ENCODE measurements at regions not wholly inside any gene's neighbourhood (a gene's known extent, or its start where the extent isn't known, plus 50 kb on each side); places are given as distances from the start of the nearest gene placed in this dataset.
"Not testable (repeated sequence)": the region's sequence is repeated elsewhere in the genome, so short reads cannot be mapped to it uniquely, and the experiment has no call there.

DNA sequence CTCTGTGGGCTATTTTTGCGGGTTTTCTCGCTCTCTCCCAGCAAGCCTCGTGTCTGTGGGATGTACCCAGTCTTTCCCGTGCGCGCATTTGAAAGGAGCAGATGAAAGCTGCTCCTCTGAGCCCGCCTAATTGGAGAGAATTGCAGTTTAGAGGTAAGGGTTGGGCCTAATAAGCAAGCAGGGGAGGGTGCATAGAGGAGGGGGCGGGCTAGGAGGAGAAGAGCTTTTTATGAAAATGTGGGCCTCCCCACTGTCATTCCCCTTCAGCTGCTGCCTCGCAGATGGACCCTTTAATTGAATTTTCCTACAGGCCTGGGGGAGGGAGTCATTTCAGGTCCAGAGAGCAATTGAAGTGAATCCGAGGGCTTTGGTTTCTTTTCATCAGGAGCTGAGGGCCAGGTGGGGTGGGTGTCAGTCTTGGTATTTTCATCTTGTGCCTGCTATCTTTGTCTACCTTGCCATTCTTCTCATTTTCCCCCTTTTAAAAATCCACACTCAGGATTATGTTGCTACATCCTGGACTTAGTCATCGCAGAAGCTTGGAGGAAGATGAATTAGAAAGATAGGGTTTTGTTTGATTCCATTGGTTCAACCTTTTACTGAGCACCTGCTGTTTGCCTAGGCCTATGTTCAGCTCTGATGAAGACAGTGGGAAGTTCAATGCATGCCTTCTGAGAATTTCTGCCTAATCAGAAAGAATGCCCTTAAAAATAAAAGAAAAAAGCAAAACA is 423.4 kb downstream of the CD83 start:
- FAIRE-seq, result no peak

DNA sequence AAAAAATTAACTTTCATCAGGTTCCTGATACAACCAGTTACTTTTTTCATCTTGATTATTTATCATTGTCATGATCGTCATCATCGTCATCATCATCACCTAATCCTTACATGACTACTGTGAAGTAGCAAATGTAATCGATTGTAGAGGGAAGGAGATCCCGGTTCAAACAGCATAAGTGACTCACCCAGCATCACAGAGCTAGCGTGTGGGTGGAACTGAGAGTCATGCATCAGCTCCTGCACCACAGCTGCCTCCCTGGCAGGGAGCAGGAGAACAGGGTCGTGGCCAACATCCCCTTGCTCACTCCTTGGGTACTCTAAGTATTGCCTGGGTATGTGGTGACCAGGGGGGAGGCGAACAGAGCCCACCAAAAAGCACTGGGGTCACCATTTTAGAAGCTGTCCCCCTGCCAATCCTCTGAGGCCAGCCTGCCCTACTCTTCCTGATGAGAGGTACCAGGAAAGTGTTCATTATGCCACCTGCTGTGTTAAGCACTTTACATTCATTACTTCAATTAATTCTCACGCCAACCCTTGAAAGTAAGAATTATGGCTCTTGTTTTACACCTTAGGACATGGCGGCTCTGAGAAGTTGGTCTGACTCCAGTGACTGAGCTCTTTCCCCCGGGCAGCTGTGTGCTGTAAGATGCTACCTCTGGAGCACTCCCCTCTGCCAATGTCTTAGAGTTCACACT is 425.2 kb downstream of the CD83 start:
- FAIRE-seq, result no peak

DNA sequence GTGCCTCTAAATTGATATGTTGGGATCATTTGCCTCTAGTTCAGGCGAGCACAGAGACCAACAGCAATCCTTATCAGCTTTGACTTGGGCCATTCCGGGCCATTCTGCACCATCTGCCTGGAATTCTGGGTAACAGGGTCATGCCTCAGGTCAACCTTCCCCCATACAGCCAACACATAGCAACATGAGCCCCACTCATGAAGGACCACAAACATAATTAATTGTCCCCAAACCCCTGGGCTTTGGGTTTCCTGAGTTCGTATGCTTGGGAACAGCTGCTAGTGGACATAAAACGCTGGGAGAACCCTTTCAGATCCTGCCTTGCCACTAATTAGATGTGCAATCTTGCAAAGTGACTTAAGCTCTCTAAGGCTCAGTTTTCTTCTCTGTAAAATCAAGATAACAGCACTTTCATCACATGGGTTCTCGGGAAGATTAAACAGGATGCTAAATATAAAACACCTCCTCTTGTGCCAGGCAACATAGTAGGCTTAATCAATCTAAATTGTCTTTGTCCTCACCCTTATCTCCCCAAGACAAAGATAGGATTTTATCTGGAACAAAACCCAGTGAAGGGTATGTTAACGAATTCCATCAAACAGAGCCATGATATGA is 426.5 kb downstream of the CD83 start:
- no peak for FAIRE-seq

DNA sequence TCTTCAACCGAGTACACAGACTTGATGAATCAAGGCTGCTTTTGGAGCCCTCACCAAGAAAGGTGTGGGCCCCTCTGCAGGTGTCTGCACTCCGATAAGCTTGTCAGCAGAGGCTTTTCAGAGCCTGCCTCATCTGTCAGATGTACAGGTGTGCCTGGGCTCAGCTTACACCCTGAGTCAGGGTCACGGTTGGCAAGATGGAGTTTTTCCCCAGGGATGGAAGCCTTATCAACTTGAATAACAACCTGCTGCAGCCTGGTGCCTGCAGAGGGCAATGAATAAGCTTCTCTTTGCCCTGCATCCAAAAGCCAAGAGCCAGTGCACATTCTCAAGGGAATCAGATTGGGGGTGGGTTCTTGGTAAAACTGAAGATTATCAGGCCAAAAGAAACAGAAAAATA is 427.1 kb downstream of the CD83 start:
- no peak for FAIRE-seq

DNA sequence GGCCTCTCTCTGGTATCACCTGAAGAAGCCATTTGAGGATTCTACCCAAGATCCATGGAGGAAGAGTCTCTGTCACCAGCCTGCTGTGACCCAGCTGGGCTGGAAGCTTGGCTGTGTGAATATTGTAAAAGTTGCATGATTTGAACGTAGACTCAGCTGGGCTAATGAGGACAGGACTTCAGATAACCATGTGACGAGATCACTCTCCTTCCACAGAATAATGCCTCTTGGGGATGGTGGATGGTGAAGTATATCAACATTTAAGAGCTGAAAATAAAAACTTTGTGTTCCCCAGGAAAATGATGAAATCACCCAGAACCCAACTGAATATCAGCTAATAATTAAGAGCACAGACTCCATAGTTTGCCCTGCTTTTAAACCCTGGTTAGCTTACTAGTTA is 427.9 kb downstream of the CD83 start:
- no peak for FAIRE-seq

DNA sequence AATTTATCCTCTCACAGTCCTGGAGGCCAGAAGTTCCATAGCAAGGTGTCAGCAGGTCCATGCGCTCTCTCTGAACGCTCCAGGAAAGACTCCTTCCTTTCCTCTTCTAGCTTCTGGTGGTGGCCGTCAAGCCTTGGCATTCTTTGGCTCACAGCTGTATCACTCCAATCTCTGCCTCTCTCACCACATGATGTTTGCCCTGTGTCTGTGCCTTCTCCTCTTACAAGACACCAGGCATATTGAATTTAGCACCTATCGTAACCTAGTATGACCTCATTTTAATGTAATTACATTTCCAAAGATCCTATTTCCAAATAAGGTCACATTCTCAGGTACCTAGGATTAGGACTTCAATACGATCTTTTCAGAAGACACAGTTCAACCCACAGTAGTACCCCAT is 428.5 kb downstream of the CD83 start:
- no peak for FAIRE-seq

DNA sequence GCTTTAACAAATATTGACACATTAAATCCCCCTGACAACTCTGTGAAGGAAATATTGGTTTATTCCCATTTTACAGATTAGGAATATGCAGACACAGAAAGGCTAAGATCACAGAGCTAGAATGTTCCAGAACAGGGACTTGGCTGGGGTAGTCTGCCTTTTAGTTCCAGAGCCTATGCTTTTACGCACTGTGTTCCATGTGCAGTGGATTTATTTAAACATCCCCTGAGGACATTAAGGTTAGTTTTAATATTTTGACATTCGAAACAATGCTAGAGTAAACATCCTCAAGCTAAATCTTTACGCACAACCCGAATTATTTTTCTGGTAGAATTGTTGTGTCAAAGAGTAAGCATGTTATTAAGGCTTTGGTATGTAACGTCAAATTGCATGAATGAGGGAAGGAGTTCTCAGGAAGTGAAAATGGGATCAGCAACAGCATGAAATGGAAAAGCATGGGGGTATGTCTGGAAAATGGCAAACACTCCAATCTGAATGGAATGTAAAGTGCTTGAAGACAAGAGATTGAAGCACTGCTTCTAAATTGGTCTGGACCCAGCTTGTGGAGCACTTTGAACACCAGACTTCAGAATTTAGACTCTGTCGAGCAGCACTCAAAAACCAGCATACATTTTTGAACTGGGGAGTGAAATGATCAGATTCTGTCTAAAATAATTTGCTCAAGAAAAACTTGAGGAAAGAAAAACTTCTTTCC is 429.9 kb downstream of the CD83 start:
- FAIRE-seq, result no peak

DNA sequence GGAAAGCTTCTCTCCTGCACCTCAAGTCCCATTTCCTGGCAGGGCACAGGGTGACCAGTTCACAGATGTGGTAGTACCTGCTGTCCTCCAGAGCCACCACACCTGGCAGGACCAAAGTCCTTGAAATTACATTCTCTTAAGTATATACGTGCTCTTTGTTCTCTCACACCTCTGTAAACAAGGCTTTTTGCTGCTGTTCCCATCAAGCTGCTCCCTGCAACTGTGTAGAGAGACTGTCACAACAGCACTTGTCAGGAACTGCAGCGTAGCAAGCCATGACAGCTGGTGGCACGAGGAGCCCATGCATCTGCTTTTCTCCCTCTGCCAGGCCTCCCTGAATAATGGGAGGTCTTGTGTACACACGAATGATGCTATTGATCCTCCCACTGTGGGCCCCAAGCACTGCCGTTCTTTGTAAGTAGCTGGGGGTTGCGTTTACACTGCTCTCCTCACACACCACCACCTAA is 431.8 kb downstream of the CD83 start:
- FAIRE-seq, result no peak

DNA sequence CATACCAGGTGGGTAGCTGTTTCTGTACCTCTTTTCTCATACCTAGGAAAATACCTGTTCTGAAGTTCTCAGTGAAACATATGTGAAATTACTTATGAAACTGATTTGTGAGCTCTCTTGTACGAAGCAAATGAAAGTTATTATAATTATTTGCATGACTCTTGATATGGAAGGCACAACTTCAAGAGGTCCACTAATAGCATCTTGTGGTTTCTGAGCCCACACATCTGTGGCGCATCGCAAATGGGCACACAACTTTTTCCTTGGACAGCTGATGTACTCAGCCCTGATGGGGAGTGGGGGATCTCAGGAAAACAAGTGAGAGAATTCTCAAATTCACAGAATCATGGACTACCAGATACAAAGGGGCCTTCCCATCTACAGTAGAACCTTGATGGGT is 432.3 kb downstream of the CD83 start:
- no peak for FAIRE-seq

DNA sequence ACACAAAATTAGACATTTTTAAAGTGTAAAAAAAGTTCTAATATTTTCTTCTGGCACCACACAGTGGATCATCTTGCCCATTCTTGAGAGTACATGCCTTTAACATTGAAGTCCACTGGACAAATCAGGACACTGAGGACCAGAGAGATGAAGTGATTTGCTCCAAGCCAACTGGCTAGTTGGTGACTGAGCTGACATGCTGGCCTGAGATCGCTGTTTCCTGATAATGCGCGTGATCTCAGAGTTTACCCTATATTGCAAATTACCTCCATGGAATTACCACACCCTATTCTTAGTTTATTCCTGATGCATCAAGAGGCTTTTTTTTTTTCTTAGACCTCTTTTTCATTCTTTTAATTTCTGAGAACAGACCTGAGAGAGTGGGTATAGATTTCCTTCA is 432.8 kb downstream of the CD83 start:
- no peak for FAIRE-seq

DNA sequence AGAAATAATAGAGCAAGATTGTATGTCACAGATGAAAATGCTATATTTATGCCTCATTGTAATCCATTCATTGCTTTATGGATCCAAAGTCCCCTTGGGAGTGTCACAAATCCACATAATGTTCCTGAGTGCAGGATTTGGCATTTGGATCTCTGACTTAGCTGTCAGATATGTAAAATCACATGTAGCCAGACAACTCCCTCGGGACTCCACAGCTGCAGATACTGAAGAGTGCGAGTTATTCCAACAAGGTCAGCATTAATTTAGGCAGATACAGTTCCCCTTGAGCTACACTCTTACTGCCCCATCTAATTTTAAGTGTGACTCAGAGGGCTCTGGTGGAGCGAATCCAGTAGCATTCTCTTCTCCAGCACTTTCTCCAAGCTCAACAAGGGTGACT is 433.2 kb downstream of the CD83 start:
- no peak for FAIRE-seq

DNA sequence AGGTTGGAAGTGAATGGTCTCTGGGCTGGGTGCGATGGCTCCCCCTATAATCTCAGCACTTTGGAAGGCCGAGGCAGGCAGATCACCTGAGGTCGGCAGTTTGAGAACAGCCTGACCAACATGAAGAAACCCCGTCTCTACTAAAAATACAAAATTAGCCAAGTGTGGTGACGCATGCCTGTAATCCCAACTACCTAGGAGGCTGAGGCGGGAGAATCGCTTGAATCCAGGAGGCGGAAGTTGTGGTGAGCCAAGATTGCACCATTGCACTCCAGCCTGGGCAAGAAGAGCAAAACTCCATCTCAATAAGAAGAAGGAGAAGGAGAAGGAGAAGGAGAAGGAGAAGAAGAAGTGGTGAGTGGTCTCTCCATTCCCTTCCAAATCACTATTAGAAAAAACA is 434.0 kb downstream of the CD83 start:
- not testable (repeated sequence) for FAIRE-seq

DNA sequence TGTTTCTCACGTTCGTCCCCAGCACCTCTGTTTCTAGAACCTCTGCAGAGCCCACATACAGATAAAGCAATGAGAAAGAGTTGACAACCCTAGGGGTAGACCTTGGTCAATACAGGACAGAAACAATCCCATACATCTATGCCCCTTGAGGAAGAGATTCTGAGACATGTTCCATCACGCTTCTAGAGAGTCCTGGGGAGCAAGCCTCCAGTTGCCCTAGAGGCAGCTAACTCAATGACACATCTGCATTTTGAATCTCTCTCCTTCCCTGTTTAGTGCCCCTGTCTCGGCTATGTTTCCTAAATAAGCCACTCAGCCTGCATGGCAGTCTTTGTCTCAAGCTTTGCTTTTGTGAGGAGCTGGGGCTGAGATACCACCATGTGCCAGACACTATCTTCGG is 435.3 kb downstream of the CD83 start:
- FAIRE-seq, result no peak

DNA sequence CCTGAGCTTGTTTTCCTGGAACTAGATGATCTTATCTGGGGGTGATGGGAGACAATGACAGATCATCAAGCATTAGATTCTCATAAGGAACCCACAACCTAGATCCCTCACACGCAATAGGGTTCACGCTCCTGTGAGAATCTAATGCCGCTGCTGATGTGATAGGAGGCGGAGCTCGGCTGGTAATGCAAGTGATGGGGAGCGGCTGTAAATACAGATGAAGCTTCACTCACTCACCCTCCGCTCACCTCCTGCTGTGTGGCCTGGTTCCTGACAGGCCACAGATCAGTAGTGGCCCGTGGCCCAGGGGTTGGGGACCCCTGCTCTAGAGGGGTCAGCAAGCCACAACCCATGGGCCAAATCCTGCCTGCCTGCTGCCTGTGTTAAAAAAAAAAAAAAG is 435.9 kb downstream of the CD83 start:
- no peak for FAIRE-seq

DNA sequence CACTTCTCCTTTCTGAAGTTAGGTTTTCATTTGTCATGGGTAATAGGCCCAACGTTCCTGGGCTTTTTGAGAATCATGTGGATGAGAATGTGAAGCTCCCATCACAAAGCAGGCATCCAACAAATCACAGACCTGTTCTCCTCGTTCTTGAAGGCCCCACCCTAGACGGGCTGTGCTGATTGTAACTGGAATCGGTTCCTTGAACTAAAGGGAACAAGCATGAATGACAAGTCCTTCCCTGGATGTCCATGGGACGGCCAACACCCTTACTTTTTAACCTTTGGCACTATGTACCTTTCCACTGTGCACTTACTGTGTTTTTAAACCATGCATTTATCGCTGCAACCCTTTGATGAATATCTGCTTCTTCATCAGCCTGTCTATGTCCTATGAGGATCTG is 438.2 kb downstream of the CD83 start:
- FAIRE-seq, result no peak

DNA sequence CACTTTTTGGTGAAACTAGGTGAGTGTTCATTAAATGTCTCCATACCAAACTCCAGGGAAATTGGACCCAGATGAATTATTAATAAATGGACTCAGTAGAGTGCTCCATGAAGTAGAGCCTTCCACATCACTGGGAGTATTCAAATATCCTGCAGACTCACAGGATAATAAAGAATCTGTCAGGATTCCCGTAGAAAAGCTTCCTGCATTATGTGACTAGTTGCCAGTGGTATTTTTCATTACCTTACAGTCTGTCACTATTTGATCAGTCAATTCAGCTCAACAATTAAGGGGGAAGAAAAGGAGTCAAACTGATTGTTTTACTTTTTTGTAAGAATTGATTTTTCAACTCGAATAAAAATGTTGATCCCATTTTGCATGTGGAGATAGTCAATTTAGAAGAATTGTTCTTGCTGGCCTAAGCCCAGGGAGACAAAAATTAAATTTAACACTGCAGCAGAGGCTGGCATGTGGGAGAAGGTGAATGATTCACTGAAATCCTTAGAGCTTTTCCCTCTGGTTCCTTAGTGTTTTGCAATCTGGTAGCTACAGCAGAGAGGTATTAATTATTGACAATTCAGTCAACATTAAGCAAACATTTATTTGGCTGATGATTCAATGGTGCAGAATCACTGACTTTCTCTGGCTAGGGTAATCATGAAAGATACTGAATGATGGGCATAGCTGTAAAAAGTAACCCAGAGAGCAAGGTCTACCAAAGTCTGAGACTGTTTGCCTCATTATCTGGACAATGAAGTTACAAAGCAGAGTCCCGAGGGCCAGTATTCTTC is 442.4 kb downstream of the CD83 start:
- no peak for FAIRE-seq

DNA sequence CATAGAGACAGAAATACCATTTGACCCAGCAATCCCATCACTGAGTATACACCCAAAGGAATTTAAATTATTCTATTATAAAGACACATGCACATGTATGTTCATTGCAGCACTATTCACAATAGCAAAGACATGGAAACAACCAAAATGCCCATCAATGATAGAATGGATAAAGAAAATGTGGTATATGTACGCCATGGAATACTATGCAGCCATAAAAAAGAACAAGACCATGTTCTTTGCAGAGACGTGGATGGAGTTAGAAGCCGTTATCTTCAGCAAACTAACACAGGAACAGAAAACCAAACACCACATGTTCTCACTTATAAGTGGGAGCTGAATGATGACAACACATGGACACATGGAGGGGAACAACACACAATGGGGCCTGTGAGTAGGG is 444.0 kb downstream of the CD83 start:
- not testable (repeated sequence) for FAIRE-seq

DNA sequence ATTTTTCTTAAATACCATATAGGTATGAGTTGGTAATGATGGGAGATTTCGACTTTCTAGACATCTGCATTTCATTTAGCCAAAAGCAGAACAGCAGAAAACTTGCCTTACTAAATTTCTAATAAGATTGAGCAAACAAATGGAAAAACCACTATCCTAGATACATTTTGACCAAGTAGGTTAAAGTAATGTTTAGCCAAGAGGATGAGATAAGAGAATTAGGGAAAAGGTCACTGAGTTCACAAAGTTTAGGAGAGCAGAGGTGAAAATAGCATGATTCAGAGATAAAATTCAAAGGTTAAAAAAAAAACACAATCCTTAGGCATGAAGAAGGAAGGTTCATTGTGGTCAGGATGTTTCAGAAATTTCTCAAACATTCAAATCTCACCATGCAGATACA is 450.3 kb downstream of the CD83 start:
- no peak for FAIRE-seq

DNA sequence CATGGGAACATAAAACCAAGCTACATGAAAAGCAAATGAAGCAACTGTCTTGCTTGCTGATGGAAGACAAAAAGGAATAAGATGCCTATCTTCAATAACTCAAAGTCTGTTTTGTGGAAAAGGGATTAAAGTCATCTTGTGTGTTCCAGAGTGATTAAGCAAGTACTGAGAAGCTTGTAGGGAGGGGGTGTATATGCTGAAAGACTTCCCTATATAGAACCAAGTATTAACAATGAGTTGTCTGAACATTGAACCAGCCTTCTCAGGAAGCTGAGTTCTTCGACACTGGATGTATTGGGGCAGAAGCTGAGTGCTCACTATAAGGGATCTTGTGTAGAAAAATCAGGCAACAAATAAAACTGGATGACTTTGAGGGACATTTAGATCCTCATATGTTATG is 451.8 kb downstream of the CD83 start:
- no peak for FAIRE-seq

DNA sequence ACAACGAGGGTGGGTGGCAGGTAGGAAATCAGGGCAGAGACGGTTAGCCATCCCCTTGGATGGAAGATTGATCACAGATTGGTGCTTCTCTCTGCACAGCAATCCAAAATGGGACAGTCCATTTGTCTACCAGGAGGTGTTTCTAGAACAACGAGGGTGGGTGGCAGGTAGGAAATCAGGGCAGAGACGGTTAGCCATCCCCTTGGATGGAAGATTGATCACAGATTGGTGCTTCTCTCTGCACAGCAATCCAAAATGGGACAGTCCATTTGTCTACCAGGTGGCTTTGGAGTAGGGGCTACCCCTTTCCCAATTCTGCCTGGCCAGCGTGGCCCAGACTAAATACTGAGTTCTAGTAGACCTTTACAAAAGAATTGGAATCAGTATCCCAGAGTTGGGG is 452.3 kb downstream of the CD83 start:
- FAIRE-seq, result not testable (repeated sequence)

DNA sequence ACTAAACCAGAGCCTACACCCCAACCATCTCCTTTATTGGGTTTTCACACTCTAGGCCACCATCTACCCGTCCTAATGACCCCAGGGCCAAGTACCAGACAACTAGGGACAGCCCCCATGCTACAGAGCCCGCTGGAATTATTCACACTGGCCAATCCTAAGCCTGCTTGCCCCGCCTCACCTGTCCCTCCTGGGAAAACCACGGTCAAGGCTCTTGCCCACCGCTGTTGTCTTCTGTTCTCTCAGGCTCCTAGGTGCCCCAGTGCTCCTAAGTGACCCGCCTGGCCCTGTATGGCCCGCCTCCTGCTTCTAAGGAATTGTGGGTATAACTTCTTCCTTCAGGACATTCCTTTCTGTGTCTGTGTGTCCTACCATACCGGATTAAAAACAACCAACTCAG is 453.4 kb downstream of the CD83 start:
- no peak for FAIRE-seq

DNA sequence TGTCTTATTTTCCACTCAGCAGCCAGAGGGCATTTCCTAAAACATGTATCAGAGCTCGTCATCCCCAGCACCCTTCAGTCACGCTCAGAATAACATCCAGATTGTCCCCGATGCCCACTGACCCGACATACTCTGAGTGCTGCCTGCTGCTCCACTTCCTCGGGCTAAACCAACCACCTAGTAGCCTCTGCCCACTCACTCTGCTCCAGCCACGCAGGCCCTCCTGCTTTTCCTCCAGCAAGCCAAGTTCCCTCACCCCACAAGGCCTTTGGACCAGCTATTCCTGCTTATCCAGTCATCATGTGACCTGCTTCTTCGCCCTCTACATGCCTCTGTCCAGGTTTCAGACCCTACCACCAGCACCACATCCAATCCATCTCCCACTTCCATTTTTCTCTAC is 454.2 kb downstream of the CD83 start:
- no peak for FAIRE-seq

DNA sequence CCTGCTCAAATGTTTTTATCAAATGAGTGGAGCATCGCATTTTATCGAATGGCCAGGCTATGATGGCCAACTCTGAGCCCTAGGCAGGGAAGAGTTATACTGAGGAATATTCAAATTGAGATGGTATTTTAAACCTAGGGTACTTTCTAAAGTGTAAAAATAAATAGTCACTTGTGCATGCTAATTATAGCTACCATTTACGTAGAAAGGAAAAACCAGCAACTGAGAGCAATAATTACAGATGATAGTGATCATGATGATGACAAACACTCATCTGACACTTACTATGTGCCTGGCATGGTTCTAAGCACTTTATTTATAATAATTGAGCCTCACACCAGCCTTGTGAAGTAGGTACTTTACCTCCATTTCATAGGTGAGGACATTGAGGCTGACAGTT is 455.7 kb downstream of the CD83 start:
- no peak for FAIRE-seq
